NCI-H524 (cell line): ENCODE measurements at regions not wholly inside any gene's neighbourhood (a gene's known extent, or its start where the extent isn't known, plus 50 kb on each side); places are given as distances from the start of the nearest gene placed in this dataset.
"Not testable (repeated sequence)": the region's sequence is repeated elsewhere in the genome, so short reads cannot be mapped to it uniquely, and the experiment has no call there.

Experiments
- DNase-seq, 2 experiments: peaks; one replicate each; lab custom pipeline; 2025; lab: John Stamatoyannopoulos, UW

DNA sequence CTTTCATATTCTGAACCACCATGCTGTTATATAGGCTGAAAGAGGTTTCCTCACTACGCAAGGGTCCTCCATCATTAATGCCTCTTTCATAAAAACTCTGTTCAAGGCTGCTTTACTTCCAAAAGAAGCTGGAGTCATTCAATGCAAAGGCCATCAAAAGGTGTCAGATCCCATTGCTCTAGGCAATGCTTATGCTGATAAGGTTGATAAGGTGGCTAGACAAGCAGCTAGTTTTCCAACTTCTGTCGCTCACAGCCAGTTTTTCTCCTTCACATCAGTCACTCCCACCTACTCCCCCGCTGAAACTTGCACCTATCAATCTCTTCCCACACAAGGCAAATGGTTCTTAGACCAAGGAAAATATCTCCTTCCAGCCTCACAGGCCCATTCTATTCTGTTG is 676.2 kb downstream of the TLE1 start:
- not testable (repeated sequence) for DNase-seq

DNA sequence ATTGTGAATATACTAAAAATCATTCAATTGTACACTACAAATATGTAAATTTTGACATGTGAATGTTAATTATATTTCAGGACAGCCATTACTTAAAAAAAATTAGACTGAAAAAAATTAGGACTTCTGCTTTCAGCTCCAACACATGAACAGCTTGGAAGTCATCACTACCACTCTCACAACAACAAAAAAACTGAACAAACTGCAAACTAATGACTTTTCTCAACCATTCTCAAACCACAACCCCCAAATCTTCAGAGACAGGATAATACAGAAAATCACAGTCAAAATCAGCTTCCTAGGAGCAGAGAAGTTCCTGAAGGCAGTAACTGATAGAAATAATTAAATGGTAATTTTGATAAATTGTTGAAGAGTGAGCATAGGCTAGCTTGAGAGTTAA is 686.4 kb downstream of the TLE1 start:
- no peak for DNase-seq

DNA sequence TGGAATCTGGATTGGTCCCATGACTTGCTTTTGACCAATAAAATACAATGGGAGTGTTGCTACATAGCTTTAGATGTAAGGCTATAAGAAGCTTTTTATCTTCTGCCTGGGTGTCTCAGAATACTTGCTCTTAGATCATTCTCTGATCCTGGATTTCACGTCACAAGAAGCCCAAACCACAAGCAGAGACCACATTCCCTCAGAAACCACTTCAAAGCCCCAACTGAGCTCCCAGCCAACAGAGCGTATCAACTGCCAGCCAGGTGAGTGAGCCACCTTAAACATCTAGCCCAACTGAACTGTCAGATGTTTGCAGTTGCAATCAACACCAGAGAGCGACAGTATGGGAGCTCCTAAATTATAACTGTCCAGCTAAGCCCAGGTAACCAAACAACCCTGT is 687.1 kb downstream of the TLE1 start:
- DNase-seq: no peak

DNA sequence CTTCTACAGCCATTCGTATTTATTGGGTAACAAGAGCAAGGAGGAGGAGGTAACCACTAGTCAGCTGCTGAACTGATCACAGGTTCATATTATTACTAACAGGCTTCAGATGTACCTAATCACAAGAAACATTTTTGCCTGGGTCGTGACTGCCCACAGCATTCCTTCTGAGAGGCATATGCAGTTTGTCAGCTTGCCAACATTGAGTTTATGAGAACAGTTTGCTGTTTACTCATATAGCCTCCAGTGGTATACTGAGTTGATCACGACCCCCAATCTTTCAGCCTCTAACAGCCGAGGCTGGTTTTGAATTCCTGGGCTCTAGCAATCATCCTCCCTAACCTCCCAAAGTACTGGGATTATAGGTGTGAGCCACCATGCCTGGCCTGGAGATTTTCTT is 693.6 kb downstream of the TLE1 start:
- no peak for DNase-seq

DNA sequence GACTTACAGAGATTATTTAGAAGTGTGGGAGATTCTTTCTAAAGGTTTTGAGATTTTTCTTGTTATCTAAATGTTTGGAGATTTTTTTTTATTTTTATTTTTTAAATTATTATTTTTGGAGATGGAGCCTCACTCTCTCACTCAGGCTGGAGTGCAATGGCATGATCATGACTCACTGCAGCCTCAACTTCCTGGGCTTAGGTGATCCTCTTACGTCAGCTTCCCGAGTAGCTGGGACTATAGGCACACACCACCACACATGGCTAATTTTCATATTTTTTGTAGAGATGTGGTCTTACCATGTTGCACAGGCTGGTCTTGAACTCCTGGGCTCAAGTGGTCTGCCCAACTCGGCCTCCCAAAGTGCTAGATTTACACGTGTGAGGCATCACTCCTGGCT is 694.5 kb downstream of the TLE1 start:
- DNase-seq: no peak

DNA sequence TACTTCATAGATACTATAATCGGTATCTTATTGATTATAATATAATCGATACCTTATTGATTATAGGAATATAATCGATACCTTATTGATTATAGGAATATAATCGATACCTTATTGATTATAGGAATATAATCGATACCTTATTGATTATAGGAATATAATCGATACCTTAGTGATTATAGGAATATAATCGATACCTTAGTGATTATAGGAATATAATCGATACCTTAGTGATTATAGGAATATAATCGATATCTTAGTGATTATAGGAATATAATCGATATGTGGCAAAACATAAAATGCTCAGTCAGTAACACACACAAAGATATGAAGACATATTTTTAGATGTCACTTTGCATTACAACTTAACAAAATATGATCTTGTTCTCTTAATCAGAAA is 703.8 kb downstream of the TLE1 start:
- DNase-seq: not testable (repeated sequence)

DNA sequence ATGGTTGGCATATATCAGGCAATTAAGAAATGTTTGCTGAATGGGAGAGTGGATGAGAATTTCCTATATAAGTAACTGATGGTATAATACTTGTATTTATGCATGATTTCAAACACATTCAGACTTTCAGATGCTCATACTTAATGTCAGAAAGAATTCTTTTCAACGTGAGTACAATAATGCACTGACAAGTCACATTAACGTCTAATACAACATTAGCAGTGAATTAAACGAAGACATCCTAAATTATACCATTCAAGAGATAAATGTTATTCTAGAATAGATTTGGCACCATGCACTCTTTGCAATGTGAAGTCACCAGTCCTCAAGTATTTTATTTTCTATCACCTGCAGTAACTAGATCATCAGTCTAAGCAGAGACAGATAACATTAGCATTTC is 712.9 kb downstream of the TLE1 start:
- no peak for DNase-seq

DNA sequence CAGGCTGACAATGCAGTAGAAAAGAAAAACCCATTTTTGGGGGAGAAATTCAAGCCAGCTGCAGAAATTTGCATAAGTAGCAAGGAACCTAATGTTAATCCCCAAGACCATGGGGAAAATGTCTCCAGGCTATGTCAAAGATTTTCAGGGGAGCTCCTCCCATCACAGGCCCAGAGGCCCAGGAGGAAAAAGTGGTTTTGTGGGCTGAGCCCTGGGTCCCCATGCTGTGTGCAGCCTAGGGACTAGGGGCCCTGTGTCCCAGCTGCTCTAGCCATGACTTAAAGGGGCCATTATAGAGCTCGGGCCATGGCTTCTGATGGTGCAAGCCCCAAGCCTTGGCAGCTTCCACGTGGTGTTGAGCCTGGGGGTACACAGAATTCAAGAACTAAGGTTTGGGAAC is 719.0 kb downstream of the TLE1 start:
- not testable (repeated sequence) for DNase-seq

DNA sequence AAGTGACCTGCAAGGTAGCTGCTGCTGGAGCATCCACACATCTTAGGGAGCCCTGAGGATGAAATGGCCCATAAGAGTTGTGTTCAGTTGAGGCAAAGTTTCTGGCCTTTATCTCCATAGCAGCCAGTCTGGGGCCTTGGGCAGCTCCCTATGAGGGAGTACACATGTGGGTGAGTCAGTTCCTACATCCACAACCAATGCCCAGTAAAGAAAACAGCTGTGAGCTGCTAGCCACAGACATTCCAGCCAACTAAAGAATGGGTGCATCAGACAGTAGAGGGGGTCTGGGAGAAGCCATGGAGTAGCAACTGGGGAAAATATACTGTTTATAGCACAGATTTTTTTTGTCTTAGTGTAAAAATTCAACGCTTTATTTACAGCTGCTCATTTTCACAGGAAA is 720.7 kb downstream of the TLE1 start:
- no peak for DNase-seq

DNA sequence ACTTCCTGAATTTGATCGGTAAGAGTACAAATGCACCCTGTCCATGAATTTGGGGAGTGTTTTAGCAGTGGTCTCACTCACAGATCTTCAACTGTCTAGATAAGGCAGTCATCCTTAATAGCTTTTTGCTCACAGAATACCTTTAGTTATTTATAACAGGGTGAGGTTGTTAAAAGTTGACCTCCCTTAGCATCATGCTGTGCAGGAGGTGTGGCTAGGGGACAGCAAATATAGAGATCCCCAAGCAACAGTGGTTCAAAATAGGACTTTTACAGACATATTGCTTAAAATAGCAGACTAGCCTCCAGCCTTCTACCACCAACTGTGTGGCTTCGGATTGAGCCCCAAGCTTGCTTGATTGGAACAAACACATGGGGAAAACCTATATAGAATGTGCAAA is 724.4 kb downstream of the TLE1 start:
- DNase-seq: no peak

DNA sequence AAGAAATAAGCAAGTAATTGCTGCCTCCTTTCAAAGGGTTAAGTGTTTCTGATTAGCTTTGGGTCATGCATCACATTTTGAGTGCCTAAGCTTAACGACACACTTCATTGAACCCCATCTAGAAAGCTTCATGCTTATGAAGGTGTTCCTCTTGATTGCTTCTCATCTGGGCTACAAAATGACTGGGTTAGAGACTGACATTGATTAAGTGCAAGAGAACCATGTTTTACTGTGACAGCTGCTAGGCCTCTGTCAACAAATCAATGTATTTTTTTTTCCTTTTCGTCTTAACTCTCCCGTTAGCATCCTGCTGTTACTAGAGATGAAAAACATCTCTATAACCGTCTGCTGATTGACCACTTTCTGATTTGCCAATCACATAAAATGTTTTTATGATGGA is 725.0 kb downstream of the TLE1 start:
- no peak for DNase-seq

DNA sequence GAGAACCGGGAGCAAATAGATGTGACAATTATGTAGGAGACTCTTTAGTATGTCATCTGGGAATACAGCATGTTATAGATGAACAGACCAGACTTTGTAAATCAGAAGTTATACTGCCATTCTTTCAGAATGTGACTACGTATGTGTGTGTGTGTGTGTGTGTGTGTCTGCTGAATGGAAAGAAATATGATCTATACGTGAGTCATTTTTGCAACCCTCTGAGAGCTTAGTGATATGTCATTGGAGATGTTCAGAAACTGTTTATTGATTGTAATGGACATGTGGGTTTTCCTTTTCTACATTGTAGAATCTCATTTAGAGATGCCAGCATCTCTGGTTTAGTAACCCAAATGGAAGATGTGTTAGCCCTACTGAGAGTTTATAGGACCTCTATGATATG is 731.5 kb downstream of the TLE1 start:
- DNase-seq: no peak

DNA sequence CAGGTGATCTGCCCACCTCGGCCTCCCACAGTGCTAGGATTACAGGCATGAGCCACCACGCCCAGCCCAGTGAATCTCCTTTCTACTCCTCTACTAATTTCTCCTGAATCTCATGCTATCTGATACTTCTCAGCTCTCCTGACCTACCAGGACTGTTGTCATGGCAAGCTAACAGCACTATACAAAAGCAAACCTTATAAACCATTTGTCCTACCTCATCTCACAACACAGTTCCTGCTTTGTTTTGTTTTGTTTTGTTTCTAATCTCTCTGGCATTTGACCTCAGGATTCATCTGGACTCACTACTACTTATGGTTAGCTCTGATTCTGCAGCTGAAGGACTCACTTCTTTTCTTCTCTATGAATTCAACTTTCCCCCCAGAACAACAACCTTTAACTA is 734.8 kb downstream of the TLE1 start:
- DNase-seq: no peak

DNA sequence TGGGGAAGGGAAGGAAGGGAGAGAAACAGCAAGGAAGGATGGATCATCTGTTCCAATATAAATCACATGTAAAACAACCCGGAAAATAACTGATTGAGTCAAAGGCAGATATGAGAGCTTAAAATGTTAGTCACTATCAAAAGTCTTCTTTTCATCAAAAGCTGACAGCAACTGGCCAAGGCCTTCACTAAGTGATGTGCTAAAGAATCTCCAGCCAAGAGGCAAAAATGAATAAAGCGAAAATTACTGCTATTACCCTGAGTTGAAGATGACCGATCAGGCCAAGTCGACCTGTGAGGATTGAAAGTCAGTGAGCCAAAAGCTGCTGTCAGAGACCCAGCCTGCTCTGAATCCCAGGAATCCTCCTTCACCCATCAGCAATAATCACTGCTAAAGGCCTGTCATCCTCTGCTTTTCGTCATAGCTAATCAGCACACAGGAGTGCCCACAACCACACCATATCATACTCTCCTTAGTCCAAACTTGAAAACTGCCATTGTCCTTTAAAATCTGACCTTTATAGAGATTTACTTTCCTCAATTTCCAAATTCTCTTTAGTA is 736.9 kb downstream of the TLE1 start:
- no peak for DNase-seq

DNA sequence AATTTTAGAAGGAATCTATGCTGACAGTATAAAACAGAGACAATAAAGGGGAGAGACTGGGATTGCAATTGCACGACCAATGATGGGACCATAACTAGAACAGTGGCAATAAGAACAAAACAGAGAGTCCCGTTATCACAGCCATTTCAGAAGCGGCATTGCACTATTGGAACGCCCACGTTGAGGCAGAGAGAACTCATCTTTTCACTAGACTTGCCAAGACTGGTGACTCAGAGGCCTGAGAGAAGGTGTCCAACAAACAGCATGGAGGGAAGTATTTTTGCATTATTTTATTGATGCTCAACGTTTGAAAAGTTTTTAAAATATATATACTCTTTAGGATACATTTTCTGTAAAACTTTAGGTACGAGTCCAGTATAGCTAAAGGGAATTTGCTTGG is 737.7 kb downstream of the TLE1 start:
- no peak for DNase-seq

DNA sequence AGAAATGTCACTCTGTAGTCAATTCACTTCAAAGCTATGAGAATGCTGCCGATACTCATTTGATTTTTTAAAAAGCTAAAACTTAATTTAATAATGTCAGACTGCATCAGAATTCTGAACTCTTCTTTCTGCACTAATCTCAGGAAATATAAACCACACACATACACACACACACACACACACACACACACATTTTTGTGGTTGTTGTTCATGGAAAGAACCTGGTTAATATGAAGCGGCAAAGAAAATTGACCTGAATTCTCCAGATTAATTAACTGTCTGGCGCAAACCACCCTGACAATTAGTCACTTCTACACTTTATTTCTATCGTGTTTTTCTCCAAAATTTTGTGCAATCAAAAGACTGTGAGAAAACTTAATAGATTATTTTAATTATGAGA is 740.5 kb downstream of the TLE1 start:
- DNase-seq: no peak

DNA sequence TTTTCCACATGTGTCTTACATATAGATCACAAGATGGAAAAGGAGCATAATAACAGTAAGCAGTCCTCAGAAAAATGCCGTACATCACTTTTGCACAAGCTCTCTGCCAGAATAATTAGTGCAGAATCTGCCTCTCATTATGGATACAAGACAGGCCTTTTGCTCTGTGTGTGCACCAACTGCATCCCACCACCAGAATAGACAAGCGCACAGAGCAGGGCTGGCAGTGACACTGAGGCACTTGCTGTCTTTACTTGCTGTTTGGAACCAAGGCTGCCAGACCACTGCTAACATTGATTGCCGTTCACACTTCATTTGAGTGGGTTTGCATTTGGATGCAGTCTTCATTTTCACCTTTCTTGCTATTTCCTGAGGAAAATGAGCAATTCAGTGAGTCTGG is 741.3 kb downstream of the TLE1 start:
- DNase-seq: no peak

DNA sequence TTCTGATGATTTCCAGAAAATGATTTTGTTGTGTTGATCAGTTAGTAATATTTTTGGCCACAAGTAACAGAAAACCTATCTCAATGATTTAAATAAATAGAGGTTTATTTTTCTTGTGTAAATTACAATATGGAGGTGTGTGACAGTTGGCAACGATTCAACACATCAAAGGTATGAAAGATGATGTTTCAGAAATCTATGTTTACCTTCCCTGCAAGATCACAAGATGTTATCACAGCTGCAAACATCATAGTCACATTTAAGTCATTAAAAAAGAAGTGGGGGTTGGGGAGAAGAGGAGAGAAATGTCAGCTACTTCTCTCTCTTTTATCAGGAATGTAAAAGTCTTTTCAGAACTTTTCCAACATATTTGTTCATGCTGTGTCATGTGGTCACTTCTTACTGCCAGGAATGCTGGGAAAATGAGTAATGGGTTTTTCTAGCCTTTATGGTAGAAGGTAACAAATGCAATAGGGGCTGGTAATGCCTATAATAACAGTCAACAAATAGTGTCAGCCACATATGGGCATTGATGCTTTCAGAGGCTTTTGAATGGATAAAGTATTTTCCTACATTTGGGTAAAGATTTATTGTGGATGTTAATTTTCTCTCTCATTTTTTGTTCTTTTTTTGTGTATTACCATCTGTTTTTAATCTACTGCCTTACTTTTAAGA is 742.7 kb downstream of the TLE1 start:
- DNase-seq: no peak

DNA sequence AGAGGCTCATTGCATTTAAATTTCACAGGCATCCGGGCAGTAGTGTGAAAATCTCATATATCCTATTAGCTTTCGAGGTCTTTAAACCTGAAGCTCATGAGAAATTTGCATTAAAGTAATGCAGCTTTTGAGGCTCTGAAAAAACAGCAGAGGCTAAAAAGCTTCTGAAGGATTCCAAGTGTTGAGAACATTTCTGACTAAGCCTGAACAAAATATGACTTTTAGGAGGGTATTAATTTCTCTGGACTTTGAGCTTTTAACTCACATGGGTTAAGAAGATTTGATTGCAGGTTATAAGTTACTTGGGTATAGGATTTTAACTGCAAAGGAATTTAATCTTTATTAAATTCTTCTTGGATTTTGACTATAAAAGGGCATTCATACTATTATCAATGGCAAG is 743.9 kb downstream of the TLE1 start:
- no peak for DNase-seq

DNA sequence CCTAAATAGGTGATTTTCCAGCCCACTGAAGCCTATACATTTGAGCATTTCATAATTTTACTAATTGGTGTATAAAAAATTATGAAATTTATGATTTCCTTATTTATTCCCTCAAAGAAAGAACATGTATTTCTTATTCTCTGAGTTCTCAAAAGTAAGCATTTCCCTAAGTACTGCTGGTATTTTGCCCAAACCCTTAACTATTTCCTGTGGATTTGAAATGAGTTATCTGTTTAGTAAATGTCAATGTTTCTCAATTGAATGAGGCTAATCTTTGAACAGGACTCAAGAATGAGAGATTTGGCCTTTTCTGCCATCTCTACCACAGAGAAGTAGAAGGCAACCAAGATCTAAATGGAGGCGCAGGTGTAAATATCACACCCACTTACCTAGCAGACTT is 751.7 kb downstream of the TLE1 start:
- no peak for DNase-seq

DNA sequence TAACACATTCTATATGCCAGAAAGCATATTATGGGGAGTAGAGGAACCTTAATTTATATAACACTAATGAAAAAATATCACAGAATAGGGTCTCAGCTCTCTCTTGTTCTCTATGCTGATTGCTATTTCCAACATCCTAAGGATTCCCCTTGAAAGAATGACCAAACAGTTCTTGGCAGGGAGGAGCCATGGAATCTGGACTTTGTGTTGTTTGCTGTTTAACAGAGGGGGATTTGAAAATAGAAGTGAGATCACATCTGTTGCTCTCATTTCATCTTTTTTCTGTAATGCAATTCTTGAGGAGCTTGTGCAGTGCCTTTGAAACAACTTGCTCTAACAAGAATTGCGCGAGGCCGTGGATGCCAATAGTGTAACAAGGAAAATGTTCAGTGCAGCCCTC is 755.3 kb downstream of the TLE1 start:
- DNase-seq: no peak

DNA sequence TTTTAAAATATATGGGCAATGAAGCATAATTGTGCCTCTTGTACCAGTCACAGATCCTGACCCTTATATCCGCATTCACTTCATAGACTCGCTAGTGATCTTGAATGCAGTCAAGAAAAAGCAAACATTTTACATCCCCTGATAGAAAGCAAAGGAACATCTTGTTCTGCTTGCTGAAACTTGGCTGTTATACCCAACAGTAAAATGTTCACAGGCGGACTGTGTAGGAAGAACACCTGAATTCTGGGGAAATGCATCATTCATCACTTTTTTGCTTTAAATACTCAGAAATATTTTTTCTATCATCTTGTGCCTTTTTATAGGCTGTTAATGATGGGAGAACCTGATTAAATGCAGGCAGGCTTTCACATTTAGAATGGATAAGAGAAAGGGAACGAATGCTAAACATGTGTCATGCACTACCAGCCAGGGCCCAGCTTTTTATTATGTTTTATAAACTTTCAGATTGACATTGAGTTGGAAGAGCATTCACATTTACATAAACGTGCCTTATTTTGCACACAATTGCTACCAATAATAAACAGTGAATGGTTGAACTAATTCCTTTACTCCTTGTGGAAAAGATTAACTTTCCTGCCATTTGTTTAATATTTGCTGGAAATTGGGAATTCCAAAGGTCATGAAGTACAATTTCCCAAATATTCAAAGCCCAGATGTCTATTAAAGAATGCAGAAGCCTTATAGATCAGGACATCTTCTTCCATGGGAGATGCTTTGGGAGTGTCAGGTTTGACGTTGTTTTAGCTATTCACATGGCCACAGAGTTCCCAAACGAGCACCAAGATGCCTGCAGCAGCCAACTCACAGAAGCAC is 756.2 kb downstream of the TLE1 start:
- no peak for DNase-seq

DNA sequence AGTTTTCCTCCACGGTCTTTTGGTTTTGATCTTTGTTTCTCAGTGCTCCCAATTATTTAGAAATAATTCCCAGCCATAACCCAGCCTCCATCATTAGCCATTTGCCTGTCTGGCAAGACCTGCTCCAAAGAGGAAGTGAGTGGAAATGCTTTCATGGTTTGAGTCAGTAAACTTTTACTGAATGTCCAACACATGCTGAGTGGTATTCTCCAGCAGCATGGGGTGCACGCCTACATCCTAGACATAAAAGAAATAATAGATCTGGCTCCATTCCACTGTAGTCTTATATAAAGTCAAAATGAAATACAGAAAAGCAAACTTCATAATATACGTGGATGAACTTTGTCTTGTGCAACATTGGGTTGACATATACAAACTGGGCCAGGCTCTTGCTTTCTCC is 757.2 kb downstream of the TLE1 start:
- DNase-seq: no peak

DNA sequence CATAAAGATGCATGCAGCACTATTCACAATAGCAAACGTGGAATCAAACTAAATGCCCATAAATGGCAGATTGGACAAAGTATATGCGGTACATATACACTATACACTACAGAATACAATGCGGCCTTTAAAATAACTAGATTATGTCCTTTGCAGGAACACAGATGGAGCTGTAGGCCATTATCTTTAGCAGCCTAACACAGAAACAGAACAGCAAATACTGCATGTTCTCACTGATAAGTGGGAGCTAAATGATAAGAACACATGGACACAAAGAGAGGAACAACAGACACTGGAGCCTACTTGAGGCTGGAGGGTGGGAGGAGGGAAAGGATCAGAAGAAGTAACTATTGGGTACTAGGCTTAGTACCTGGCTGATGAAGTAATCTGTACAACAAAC is 758.2 kb downstream of the TLE1 start:
- no peak for DNase-seq
